ENCODE measurements at regions not wholly inside any gene's neighbourhood (a gene's known extent, or its start where the extent isn't known, plus 50 kb on each side); places are given as distances from the start of the nearest gene placed in this dataset.

DNA sequence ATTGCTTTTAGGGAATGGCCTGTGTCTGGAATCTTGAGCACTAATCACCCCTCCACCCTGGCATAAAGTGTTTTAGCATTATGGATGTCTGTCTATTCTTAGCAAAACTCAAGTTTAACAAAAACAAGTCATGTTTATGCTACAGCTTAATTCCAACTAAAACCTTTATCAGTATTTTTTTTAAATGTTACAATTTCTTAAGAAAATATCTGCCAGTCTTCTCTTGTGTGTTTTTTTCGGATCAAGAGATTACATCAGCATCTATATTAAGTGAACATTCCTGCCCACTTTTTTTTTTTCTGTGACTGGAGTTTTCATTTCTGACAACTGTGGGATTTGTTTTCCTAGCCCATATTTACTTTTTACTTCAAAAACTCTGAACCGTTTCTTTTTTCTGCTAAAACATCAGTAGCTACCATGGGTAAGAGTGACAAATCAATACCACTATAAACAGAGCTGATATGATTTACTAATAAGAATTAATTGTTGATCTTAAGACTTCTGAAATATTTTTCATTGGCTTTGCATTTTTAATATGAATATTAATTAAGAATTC is 94.3 kb downstream of the EDN1 start:
- DNase-seq = no peak

DNA sequence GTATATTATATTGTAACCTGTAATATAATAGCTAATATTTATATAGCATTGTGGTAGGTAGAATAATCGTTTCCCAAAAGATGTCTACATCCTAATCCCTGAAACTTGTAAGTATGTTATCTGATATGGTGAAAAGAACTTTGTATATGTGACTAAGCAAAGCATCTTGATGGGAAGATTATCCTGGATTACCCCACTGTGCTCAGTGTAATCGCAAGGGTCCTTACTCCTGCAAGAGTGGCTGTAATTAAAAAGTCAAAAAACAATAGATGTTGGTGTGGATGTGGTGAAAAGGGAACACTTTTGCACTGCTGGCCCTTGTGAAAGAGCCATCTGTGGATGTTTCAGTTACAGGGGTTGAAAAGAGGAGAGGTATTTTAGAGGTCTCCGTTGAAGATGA is 95.2 kb downstream of the EDN1 start:
- no peak for DNase-seq

DNA sequence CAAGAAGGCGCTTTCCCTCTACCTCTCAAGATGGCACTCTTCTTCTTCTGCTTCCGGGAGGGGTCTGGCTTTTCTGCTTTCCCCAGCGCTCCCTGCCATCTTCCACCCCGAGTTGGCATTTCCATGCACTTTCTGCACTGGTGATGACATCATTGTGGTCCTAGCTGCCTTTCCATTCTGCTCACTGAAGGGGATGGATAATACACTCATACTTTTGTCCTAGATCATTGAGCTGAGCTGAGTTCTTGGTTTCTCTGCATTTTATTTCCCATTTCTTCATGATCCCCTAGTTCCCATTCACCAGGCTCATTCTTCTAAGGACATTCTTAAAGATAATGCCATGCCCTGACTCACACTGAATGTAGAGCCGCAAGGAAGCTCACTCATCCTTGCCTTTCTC is 96.7 kb downstream of the EDN1 start:
- DNase-seq = no peak

DNA sequence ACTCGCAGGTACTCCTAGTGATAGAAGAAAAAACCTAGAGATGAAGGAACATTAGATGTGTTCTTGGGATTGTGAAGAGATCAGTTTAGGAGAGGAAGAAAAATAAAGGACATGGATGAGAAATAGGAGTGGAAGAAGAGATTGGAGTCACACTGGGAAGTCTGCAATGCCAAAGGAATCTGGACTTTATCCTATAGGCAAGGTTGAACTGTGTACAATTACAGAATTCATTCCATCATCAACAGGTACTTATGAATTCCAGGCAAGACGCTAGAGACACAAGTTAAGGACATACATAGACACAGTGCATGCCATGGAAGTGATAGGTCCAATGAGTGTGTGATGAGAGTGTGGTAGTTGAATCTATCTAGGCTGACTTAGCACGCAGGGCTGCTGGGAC is 101.3 kb downstream of the EDN1 start:
- DNase-seq = no peak

DNA sequence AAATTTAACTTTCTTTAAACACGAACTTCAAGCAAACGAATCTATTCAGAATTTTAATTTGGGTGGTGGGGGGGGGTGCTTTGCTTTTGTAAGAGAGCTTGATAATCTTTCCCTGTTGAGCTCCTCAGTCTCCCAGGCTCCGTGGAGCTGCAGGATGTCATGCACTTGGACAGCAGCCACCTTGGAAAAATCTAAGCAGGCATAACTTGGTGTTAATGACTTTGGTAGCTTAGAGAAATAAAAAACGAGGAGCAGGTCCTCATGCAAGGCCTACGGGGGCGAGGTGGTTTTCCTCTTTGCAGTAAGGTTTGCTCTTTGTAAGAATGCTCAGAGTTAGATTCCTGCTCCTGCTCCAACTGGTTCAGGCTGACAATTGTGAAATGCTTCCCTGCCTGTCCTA is 102.3 kb downstream of the EDN1 start:
- no peak for DNase-seq

DNA sequence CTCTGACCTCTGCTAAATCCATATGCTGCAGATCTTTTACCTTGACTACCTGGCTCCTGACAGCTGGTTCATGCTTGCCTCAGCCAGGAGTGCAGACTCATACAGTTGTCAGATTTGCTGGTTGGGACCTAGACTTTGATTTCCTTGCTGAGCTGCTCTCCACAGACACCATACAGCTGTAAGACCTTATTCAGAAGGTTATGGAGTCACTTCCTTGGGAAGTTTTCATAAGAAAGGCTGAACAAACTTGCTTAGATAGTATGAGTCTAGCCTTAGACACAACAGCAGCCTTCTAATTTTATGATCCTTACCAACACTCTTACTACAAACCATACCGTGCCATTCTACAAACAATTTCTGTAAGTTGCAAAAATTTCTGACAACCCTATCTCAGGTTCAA is 102.9 kb downstream of the EDN1 start:
- no peak for DNase-seq

DNA sequence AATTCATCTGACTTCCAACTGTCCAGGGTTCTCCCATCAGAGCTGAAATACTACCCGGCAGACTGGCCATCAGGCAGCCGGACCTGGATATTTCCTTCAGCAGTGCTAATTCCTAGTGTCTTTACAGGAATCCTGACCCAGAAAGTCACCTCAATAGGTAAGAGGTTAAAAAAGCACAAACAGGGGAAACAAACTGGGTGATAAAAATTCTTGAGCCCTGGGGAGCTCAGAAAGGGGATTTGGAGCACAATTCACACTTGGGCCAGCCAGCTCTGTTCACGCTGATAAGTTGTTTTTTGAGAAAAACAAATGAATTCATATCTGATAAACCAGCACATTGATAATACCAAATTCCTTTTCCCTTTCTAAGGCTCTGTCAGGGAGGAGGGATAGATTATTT is 104.0 kb downstream of the EDN1 start:
- no peak for DNase-seq

DNA sequence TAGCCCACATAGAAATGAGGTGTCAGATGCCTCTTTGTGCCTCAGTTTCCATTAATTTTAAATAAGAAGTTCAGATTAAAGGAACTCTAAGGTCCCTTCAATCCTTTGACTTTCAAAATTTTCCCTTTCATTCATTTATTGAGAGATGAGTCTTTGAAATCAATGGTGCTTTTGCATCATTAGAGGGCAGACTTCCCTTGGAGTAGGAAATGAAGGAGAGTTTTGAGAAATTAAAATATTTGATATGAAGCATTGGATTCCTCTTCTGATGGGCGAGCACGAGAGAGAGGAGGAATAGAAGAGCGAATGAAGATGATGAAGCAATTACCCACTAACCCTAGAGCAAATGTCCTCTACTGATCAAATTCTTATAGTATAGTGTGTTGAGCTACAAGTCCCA is 105.7 kb downstream of the EDN1 start:
- DNase-seq = no peak

DNA sequence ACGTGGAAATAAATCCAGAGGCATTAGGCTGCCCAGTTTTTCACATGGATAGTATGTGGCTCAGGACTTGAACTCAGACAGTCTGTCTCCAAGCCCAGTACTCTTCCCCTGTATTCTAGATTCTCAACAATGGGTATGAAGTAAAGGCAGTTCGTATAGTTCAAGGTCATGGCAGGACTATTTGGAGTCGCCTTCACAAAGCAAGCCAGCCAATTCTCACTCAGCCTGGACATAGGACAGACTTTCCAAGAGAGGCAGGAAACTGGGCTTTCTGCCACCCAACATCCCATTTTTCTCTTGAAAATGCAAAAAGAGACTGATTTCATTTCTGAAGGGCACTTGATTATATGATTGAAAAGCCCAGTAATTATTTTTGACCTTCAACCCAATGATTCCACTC is 111.0 kb downstream of the EDN1 start:
- no peak for DNase-seq

DNA sequence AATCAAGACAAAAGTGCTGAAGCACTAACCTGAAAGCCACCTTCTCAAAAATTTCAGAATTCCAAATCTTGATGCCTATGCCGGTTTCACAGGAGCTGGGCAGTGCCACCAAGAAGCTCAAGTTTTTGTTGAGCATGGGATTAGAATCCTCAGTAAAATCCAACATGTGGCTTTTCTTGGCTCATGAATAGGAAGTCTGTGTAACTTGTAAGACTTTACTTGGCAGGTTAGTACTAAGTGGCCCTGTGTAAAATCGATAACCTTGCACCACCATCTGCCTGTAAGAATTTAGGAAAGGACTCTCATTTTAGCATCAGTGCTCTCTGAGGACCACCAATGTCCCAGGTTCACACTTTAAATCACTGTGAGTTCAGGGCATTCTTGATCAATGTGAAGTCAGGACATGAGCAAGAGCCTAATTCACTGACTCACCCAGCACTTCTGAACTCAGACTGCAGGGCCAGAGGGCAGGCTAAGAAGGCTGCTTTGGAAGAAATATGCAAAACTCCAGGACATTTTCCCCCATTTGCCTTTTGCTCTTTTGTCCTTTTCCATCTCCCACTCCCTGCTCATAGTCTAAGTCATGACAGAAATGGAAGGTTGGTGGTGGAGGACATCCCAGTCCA is 113.2 kb downstream of the EDN1 start:
- no peak for DNase-seq

DNA sequence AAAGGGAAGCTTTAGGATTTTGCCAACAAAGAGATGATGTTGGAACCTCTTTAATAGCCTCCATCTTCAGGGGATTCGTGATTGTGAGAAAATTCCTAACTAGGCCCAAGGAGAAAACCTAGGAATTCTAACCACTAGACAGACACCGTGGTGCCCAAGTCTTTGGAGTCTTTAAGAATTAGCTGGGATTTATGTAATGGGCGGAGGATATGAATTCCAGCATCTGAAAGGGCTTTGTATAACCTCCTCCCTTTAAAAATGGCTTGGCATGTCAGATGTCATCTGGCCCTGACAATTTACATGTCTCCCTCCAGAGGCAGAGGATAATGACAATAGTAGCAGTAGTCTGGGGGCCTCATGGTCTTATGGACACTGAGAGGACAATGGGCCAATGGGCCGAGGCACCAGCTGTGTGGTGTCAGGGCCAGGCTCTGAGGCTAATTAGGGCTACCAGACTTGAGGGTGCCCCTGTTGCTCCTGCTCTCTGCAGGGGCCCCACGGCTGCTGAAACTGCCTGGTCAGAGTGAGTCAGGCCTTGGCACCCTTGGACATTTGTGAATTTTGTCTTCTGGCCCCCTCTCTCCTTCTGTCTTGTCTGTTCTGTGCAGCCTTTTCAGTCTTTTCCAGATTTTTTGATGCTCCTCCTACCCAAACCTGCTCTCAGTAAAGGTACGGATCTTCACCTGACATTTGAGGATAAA is 113.9 kb downstream of the EDN1 start:
- DNase-seq = no peak

DNA sequence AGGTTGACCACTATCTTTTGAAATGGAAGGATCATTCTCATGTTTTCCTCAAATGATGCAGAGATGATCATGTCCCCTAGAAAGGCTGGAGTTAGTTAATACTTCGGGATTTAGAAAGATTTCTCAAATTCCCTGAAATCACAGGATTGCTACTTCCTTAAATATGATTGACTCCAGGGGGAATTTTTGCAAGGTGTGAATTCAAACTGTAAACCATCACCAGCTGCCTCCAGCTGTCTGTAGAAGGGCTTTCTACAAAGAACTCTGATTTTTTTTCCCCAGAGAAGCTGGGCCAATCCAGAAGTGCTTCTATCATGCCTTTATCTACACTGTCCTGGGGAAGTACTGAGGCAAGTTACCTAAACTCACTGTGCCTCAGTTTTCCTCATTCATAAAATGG is 114.5 kb downstream of the EDN1 start:
- DNase-seq = no peak

DNA sequence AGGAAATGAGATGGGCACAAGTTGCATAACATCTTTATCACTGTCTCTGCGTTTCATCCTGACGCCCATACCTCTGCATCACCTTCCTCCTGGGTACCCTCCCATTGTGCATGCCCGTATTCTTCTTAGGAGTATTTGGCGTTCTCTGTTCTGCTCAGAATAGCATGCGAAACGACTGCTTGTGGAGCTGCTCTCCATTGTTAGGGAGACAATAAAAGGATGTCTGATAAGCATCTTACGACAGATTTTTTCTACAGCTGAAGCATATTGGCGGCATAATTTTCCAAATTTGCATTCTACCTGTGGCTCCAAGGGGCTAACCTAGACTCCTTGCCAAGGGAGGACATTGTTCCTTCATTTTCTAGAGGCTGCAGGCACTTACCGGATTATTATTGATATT is 118.6 kb downstream of the EDN1 start:
- DNase-seq = no peak

DNA sequence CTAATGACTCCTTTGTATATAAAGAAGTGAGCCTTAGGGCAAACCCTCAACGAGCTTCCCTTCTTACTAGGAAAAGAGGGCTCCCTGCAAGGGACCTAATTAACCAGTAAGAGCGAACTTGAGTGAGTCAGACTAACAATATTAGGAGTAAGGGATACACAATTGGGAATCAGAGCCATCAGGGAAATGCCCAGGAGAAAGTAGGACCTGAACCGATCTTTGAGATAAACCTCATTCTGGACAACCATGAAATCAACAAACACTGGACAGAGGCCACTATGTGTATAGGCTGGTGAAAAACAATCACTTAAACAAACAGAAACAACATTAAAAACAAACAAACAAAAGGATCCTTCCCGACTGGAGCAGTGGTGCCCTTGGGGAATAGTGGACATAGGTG is 120.8 kb downstream of the EDN1 start:
- DNase-seq = no peak

DNA sequence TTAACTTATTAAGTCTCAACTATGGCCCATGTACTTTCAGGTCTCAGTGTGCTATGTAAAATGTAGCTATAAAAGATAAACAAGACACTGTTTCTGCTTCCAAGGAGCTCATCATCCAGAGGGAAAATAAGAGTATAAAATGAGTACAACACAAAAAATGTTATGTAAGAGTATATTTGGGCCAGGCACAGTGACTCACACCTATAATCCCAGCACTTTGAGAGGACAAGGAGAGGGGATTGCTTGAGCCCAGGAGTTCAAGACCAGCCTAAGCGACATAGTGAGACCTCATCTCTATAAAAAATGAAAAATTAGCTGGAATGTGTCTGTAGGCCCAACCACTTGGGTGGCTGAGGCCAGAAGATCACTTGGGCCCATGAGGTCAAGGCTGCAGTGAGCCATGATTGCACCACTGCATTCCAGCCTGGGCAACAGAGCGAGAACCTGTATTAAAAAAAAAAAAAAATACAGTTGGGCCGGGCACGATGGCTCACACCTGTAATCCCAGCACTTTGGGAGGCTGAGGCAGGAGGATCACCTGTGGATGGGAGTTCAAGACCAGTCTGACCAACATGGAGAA is 124.0 kb downstream of the EDN1 start:
- DNase-seq = no peak

DNA sequence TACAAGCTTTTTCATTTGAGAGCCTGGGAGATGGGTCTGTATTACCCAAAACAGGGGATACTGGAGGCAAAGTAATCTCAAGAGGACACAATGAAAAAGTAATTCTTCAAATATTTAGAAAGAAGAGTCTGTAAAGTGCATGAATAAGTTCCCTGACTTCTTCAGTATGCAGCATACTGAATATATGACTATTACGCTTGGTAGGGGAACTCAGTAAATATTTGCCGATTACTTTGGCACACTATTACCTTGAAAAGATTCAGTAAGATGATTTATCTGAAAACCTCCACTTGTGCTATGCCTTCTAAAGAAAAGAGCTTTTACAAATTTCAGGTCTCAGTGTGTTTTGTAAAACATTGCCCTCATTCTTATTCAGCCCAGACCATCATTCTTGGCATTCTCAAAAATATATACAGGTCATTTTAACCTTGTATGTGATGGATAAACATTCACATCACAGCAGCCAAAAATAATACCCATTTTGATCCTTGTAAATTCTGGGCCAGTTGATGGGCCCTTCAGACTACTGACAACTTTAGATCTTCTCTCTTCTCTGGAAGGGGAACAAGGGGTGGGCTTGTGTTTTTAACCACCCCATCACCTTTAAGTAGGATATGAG is 125.9 kb downstream of the EDN1 start:
- DNase-seq = no peak

DNA sequence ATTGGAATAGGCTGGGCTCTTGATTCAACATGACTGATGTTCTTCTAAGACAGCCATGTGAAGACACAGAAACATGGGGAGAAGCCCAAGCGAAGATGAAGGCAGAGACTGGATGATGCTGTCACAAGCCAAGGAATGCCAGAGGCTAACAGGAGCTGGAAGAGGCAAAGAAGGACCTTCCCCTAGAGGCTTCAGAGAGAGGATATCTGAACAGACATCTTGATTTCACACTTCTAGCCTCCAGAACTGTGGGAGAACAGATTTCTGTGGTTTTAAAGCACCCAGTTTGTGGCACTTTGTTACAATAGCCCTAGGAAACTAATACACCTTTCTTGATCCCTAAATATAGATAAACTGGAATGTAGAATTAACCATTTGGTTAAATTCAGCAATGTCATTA is 127.0 kb downstream of the EDN1 start:
- DNase-seq = no peak

DNA sequence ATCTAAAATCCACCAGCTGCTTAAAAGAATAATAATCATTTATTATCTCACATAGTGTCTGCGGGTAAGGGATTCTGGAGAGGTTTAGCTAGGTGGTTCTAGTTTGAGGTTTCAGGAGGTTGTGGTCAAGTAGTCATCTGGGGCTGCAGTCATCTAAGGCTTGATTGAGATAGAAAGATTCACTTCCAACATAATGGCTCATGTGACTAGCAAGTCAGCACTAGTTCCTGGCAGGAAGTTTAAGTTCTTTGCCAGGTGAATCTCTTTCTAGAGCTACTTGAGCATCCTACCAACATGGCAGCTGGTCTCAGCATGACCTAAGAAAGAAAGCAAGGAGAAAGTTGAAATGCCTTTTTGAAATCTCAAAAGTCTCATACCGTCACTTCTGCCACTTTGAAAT is 128.8 kb downstream of the EDN1 start:
- DNase-seq = no peak

DNA sequence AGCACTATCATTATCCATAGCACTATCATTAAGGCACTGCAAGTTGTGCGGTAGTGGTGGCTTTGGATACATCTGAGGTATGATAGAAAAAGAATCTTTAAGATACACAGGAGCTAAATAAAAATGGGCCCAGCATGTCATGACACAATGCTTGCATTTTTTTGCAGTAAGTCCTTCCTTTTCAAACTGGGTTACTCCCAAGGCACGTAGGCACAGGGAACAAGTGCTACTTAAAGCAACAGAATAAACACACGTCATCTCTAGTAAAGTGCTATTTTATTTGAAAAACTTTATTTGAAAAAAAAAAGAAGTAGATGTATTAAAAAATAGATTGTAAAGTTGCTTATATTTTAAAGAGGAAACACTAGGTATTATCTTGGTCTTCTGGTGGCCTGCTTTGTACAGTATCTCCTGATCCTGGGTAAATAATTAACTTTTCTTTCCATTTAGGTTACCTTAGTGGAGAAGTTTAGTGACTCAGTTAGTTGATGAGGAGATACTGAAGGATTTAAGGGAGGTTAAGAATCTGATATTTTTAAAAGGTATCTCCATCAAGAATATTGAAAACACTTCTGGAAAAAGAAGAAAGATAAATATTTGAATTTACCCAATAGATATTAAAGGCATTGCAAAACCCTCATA is 129.6 kb downstream of the EDN1 start:
- no peak for DNase-seq

DNA sequence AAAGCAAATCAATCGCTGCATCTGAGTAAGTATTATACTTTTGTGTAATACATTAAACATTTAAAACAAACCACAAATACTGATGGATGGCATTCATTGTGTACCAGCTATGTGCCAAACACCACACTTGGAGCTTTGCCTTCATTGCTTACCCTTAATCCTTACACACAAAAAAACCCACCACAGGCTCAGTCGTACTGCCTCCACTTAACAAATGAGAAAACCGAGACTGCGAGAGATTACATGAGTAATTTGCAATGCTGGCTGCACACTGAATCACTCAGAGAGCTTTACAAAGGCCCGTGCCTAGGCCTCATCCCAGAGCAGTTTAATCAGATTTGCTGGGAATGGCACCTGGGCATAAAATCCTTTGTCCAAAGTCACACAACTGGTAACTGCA is 130.5 kb downstream of the EDN1 start:
- no peak for DNase-seq

DNA sequence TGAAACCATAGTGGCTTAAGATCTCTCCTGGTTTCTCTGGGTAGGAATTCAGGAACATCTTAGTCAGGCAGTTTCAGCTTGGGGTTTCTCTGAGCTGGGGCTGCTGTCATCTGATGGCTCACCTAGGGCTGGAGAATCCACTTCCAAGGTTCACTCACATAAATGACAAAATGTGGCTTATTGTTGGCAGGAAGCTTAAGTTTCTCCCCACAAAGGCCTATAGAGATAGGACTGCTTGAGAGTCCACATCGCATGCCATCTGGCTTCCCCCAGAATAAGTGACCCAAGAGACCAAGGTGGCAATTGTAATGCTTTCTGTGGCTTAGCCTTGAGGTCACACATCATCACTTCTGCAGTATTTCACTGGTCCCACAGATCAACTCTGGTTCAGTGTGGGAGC is 131.4 kb downstream of the EDN1 start:
- DNase-seq = no peak

DNA sequence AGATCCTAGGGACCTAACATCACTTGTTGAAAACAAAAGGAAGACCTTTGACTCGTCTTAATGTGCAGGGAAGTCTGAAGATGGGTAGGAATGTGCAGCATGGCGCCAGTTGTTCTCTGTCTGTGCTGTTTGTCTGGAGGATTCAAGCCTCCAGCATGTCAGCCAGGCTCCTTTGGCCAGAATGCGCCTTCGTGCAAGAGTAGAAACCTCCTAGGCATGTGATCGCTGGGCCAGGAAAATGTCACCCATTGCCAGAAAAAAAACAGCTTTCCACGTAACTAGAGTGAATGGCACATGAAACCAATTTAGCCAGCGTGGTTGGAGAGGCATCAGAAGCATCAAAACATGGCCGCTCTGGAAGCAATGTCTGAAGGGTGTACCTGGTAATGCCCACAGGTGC is 132.7 kb downstream of the EDN1 start:
- no peak for DNase-seq

DNA sequence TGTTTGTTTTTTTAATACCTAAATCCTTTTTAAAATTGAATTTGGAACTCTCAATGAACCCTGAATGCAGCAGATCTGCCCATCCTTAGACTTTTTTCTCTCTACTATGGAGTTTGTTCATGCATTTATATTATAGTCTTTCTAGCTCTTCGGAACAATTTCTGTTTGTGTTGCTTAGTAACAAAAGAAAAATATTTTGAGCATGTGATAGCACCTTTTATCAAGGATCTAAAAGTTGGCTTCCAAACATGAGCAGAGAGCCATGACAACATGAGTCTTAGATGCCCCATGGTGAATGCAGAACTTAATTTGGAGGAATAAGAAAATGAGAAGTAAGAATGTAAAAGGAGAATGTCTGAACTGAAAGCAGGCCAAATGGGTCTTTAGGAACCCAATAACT is 133.7 kb downstream of the EDN1 start:
- DNase-seq = no peak

DNA sequence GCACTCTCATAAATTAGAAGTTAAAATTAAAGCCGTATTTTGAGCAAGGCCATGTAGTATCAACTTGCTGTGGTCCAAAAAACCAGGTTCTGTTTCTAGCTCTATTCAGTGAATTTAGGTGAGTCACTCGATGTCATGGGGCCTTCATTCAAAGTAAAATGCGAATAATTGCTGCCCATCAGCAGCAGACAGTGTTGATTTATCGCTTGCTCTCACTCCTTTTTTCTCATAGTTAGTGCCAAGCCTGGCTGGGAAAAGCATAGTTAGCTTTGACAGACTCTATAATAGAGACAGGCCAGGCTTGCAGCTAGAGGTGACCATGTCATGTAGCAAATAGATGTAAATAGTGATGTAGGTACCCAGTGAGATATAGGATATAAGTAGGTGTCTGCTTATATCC is 136.0 kb downstream of the EDN1 start:
- no peak for DNase-seq

Measured in NCI-H2171 treated with DMSO at 0.1 percent for 48 hours (cell line).